ENCODE measurements at regions not wholly inside any gene's neighbourhood (a gene's known extent, or its start where the extent isn't known, plus 50 kb on each side); places are given as distances from the start of the nearest gene placed in this dataset.

DNA sequence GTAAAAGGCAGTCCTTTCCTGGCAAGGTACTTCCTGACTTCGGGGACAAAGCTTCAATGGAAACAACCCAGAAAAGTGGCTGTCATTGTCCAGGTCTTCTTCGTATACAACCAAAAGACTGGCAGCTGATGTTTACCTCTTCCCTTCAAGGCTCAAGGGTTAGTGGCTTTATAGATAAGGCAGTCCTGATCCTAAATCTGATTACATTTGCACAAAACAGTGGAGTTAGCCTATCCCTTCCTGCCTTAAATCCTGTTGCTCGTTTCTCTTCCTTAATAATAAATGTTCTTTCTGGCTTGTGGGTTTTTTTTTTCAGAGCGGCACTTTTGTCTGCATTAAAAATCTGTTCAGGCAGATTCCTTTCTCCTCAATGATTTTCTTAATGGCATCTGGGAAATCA is 169.3 kb upstream of the KCTD3 start:
- DNase-seq = no peak
- TF ChIP-seq POLR2A (IDR thresholded peaks at IDR 0.05) = no peak
- TF ChIP-seq, protein P1, sequence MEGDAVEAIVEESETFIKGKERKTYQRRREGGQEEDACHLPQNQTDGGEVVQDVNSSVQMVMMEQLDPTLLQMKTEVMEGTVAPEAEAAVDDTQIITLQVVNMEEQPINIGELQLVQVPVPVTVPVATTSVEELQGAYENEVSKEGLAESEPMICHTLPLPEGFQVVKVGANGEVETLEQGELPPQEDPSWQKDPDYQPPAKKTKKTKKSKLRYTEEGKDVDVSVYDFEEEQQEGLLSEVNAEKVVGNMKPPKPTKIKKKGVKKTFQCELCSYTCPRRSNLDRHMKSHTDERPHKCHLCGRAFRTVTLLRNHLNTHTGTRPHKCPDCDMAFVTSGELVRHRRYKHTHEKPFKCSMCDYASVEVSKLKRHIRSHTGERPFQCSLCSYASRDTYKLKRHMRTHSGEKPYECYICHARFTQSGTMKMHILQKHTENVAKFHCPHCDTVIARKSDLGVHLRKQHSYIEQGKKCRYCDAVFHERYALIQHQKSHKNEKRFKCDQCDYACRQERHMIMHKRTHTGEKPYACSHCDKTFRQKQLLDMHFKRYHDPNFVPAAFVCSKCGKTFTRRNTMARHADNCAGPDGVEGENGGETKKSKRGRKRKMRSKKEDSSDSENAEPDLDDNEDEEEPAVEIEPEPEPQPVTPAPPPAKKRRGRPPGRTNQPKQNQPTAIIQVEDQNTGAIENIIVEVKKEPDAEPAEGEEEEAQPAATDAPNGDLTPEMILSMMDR (IDR thresholded peaks at IDR 0.05) = no peak
- Histone ChIP-seq H3K9me3 (replicated peaks in 1 of 3) (no peaks in the 10 kb centered on the region), H3K27ac (no peak overlapping the region), H3K4me3 (no peak overlapping the region), H3K27me3 (no peaks in the 10 kb centered on the region), H3K36me3 (replicated peaks in 1 of 2) (no peaks in the 10 kb centered on the region), H3K4me1 (replicated peaks in 1 of 2) (peaks cover 0 to 3% of the 10 kb centered on the region in 2 donors)
- intact Hi-C loops (cut with DNase I) = loop anchor here in 1 of 2 donors (10.0 kb wide), 1 partner anchor 453 kb away; no protein-coding TSS in a partner anchor
- 57 to 72% (median 63%) methylated on average over 3 to 4 of the region's 4 CpGs for WGBS, 4 donors

DNA sequence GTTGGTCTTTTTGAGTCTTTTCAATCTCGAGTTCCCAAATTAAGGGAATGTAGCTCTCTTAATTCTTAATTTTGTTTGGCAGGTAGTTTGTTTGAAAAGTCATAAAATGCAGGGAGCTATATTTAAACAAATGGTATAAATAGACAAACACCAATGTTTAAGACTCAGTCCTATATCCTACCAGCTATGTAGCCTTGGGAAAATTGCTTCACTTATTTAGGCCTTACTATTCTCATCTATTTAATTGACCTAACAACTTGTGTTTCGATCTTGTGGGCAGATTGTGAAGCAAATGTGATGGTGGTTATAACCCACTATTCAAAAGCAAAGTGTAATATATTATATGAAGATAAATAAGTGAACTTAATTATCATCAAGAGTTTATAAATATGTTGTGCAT is 167.3 kb upstream of the KCTD3 start:
- Histone ChIP-seq H3K36me3 (replicated peaks in 1 of 2) (no peaks in the 10 kb centered on the region), H3K4me1 (replicated peaks in 1 of 2) (peaks cover 10 to 12% of the 10 kb centered on the region in 2 donors), H3K27ac (no peak overlapping the region), H3K9me3 (replicated peaks in 1 of 3) (no peaks in the 10 kb centered on the region), H3K4me3 (no peak overlapping the region), H3K27me3 (no peaks in the 10 kb centered on the region)
- WGBS, 4 donors = 79 to 92% (median 86%) methylated on average over 2 of the region's 2 CpGs
- no peak for DNase-seq
- intact Hi-C loops (cut with DNase I) = loop anchor here in 1 of 2 donors (10.0 kb wide), 1 partner anchor 455 kb away; no protein-coding TSS in a partner anchor
- TF ChIP-seq, protein P1 (IDR thresholded peaks at IDR 0.05) = no peak
- TF ChIP-seq POLR2A (IDR thresholded peaks at IDR 0.05) = no peak

DNA sequence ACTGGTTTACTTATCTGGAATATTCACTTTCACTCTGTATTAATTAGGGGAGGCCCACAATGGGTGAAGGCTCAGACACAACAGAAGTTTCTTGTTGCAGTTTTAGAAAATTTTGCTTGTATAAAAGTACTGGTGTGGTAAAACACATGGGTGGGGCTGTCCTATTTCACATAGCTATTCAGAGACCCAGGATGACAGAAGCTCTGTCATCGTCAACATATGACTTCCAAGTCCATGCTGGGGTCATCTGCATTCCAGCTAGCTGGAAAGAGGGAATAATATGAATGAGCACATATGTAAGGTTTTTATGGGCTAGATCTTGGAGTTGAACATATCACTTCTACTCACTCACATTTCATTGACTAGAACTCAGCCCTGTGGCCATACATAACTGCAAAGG is 166.4 kb upstream of the KCTD3 start:
- TF ChIP-seq POLR2A (IDR thresholded peaks at IDR 0.05) = no peak
- H3K36me3 ChIP-seq (replicated peaks in 1 of 2) = no peaks in the 10 kb centered on the region
- H3K27ac ChIP-seq = no peak overlapping the region
- DNase-seq = no peak
- H3K4me3 ChIP-seq = no peak overlapping the region
- H3K27me3 ChIP-seq = no peaks in the 10 kb centered on the region
- H3K9me3 ChIP-seq (replicated peaks in 1 of 3) = no peaks in the 10 kb centered on the region
- WGBS, 4 donors = 79 to 100% (median 89%) methylated on average over 1 of the region's 1 CpG
- peaks cover 10 to 12% of the 10 kb centered on the region in 2 donors for H3K4me1 ChIP-seq (replicated peaks in 1 of 2)
- intact Hi-C loops (cut with DNase I) = no loop called here

DNA sequence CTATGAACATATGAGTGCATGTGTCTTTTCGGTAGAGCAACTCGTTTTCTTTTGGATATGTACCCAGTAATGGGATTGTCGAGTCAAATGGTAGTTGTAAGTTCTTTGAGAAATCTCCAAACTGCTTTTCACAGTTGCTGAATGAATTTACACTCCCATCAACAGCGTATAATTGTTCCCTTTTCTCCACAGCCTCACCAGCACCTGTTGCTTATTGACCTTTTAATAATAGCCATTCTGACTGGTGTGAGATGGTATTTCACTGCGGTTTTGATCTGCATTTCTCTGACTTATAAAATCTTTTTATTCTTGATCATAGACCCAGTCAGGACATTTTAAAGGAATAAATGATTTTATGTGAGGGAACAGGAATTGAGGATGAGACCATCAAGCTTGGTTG is 165.0 kb upstream of the KCTD3 start:
- peaks cover 10 to 12% of the 10 kb centered on the region in 2 donors for H3K4me1 ChIP-seq (replicated peaks in 1 of 2)
- 91 to 96% (median 93%) methylated on average over 5 of the region's 5 CpGs for WGBS, 4 donors
- intact Hi-C loops (cut with DNase I) = no loop called here
- H3K27ac ChIP-seq = peak overlapping the region in 2 of 5 donors; percentile 26 to 54
- no peaks in the 10 kb centered on the region for H3K36me3 ChIP-seq (replicated peaks in 1 of 2)
- no peaks in the 10 kb centered on the region for H3K27me3 ChIP-seq
- DNase-seq = no peak
- no peaks in the 10 kb centered on the region for H3K9me3 ChIP-seq (replicated peaks in 1 of 3)
- no peak overlapping the region for H3K4me3 ChIP-seq
- TF ChIP-seq, protein P1 (IDR thresholded peaks at IDR 0.05) = no peak
- no peak for TF ChIP-seq POLR2A (IDR thresholded peaks at IDR 0.05)

DNA sequence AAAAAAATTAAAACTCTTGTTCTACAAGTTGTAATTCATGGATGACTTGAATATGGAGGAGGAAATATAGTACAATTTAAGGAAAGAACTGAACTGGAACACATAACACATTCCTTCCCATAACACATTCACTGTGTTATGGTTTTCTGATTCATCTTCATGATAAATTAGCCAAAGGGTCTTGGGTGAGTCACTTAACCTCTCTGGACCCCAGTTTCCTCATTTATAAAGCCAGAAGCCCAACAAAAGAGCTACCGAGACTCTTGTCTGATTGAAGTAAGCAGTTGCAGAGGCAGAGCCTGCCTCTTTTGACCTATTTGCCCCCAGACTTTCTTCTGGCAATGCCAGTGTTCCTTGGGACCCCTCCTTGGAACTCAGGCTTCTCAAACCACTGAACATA is 161.9 kb upstream of the KCTD3 start:
- H3K4me1 ChIP-seq (replicated peaks in 1 of 2) = peaks cover 10 to 12% of the 10 kb centered on the region in 2 donors
- no peaks in the 10 kb centered on the region for H3K27me3 ChIP-seq
- H3K4me3 ChIP-seq = no peak overlapping the region
- intact Hi-C loops (cut with DNase I) = no loop called here
- H3K27ac ChIP-seq = no peak overlapping the region
- no peak for DNase-seq
- TF ChIP-seq, protein P1 (IDR thresholded peaks at IDR 0.05) = no peak
- TF ChIP-seq POLR2A (IDR thresholded peaks at IDR 0.05) = no peak
- no peaks in the 10 kb centered on the region for H3K36me3 ChIP-seq (replicated peaks in 1 of 2)
- H3K9me3 ChIP-seq (replicated peaks in 1 of 3) = no peaks in the 10 kb centered on the region
- 53 to 86% (median 65%) methylated on average over 1 of the region's 1 CpG for WGBS, 4 donors

All from adrenal gland (tissue), 9 donors.